NT2/D1 (cell line): ENCODE measurements at regions not wholly inside any gene's neighbourhood (a gene's known extent, or its start where the extent isn't known, plus 50 kb on each side); places are given as distances from the start of the nearest gene placed in this dataset.

ENCODE experiments used
- YY1 ChIP-seq: IDR thresholded peaks from 2 replicates; pipeline ENCODE4 v1.6.1; 2011; ENCODE audit not compliant: insufficient read length, insufficient read depth
- ZNF274 ChIP-seq: IDR thresholded peaks from 2 replicates; pipeline ENCODE4 v1.6.1; 2011; ENCODE audit warnings: mild to moderate bottlenecking, low read depth, low read length

DNA sequence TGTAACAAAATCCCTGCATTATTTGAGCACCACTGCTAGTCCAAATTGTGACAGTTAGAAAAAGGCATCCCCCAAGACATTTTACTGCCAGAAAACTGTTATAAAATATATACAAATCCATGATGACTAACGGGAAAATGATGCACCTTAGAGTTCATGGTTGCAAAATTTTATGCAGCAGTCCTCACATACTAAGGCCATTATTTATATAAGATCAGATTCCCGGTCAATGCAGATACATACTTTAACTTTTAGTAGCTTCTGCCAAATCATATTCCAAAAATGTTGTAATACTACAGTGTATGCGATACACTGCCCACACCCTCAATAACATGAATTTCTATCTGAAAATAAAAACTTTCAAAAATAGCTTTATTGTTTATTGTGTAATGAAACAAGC lies 239.9 kb upstream of the ZNF32 start:
- no peak for TF ChIP-seq ZNF274
- no peak for TF ChIP-seq YY1
